ENCODE measurements at regions not wholly inside any gene's neighbourhood (a gene's known extent, or its start where the extent isn't known, plus 50 kb on each side); places are given as distances from the start of the nearest gene placed in this dataset.

- DNase-seq = no peak
Observed at GRCh38 chr1:59103457-59103856, 193.4 kb upstream of the FGGY start.

- no peak for DNase-seq
Observed at GRCh38 chr1:59104191-59104760, 192.6 kb upstream of the FGGY start.

DNA sequence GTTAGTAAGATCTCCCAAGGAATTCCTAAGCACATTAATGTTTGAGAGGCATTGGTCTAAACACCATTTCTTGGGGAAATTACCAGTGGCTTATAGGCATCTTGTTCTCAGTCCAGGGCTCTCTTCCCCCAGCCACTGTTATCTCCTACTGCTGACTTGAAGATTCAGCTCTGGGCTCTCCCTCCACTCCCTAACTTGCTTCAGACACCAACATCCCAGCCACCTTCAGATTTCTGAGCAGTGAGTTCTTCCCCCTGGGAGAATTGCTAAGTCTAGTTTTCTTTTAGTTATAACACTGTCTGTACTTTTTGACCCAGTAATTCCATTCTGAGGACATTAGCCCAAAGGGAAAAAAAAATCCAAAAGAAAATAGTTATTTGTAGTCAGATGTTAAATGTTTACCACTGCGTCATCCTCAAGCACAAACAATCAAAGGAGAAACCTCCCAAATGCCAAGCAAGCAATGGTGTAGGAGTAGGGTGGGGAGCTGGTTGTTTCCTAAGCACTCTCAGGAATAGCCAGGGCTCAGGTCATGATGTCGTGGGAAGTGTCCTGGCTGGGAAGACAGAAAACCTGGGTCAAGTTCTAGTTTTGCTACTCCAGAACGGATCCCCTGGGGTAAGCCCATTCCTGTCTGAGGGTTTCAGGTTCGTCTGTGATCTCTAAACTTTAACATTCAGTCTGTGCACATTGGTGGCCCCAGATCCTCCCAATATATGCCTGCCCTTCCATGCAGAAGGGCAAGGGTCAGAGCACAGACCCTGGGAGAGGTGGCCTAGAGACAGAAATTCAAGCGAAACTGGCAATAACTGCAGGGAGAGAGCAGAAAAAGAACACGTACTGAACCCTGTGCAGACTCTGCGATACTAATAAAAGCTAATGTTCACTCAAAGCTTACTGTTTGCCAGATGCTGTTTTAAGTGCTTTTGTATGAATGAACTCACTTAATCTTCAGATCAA lies 191.1 kb upstream of the FGGY start:
- no peak for DNase-seq

- DNase-seq = no peak
Observed at GRCh38 chr1:59107516-59107915, 189.4 kb upstream of the FGGY start.

DNA sequence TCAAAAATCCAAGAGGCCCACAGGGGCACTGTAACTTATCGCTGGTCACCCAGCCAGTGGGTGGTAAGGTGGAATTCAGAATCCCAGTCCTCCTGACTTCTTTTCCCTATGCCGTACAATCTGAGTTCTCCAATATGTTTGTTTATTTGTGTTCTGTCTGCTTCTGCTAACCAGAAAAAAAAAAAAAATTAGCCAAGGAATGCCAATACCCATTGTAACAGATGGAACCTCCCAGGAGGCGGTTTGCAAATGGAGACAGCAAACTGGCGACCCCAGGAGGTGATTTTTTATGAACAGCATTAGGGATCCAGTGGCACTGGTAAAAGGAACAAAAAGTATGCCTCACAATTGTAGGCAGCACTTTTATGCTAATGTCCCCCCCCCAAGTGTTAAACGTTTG lies 189.0 kb upstream of the FGGY start:
- no peak for DNase-seq

DNA sequence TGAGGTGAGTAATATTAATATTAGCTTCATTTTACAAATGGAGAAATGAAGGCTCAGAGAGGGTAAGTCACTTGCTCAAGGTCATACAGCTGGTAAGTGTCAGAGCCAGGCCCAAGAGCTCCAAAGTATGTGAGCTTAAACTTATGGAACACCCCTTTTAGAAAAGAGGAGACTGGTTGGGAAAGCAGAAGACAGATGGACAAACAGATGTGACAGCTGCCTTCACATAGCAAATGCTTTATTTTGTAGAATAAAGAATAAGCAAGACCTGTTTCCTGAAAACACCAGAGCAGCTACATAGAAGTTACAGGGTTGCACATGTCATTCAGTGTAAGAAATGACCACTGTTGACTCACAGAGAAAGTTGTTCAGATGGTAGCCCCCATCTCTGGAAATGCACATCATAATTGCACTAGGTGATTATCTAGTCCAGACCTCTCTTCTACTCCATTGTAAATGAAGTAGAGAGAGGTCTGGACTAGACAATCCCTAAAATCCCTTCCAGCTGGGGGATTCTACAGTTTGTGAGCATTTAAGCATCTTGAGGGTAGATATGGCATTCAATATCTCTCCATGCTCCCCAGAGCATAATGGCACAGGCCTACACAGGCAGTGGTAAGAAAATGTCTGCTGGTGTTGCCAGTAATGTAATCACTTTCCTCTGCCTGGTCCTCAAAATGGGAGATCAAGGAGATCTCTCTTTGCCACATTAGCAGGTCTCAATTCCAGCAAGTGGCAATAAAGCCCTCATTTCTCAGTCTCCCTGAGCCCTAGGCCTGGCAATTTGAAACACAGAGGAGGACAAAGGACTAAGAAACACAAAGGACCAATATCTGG lies 188.2 kb upstream of the FGGY start:
- DNase-seq = no peak

DNA sequence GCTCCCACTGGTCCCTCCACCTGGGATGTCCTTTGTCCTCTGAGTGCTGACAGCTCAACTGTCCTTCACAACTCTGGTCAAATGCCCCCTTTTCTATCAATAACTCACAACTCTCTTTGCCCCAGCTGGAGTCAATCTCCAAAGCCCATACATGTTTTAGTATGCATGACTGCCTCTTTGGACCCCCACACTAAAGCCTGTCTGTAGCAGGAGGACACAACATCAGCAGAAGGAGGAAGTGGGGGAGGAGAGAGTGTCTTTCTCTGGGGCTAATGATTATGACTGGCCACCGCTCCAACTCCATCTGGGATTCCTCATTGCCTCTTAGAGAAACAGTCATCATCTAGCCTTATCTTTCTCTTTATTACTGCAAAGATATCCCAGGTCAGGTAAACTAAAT lies 186.6 kb upstream of the FGGY start:
- no peak for DNase-seq

DNA sequence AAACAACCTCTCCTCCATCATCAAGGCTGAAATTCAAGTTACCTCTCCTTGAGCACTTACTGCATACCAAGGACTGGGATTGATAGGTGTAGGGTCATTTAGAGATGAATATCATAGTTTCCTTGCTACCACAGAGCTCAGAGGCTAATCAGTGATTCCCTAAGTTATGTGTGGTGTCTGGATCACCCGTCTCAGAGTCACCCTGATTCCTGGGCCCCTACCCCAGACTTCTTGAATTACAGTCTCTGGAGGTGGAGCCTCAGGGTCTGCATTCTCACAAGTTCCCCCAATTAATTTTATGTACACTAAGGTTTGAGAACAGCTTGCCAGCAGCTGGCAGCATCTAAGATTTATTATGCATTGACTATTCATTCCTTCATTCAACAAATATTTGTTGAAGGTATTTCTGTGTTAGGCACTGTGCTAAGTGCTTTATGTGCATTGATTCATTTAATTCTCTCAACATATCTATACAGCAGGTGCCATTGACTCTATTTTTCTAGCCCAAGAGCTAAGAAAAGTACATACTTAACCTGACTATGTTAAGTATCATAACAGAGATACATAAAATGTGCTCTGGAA lies 182.9 kb upstream of the FGGY start:
- DNase-seq = no peak

DNA sequence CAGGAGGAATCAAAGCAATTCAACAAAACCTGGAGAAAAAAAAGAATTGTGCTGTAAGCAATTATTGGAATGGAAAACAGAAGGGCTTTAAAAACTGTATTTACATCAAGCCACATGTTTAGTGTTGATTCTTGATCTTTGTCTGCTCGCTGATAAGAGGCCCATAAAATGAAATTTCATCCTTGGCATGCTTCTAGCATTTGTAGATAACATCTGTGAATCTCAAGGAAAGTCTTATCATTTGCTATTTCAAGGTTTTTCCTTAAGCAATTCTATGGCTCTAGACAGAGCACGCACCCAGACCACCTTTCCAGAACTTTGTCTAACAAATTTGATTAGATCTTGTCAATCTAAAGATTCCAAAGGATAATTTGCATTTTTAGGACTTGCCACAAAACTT lies 181.0 kb upstream of the FGGY start:
- no peak for DNase-seq

DNA sequence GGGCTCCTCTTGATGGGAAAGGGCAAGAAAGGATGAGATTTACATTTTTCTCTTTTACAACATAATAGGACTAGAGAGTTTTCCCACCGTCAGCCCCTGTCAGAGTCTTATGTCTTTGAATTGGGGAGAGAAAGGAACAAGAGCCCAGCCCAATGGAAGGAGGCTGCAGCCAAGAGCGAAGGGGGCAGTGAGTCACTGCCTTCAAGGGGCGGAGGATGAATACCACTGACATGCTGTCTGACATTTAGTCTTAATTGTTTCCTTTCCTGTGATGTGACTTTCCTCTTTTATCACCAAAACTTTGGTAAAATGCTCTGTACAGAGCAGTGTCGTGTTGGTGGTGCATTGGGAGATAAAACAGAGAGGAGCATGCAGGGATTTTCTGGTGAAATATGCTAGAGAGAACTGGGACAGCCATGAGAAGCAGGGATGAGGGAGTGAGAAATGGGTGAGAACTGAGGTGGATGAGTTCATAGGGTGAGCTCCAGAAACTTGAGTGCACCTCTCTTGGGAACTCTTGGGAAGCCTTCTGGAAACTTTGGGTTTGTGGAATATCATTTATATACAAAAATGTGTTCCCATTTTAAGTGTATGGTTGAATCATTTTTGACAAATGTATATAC lies 179.9 kb upstream of the FGGY start:
- DNase-seq = no peak

DNA sequence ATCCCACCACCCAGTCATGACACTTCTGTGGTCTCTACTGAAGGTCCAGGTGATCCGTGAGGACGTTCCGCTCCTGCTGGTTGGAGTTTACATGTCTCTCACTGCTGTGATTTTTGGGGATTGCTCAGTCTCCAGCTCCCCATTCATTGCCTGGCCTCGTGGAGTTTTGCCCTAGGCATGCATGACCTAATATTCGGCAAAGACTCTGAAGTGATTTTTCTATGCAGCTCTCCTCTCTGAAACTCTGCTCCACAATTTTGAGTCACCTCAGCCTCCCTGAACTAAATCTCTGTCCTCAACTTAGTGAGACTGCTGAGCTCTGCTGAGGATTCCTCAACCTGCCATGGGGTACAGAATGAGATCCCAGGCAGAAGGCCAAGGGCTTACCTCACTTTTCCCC lies 174.4 kb upstream of the FGGY start:
- DNase-seq = no peak

GRCh38 chr1:59123081-59123681 lies 173.7 kb upstream of the FGGY start:
- no peak for DNase-seq

- no peak for DNase-seq
Observed at GRCh38 chr1:59124166-59124565, 172.7 kb upstream of the FGGY start.

GRCh38 chr1:59125154-59125553 lies 171.7 kb upstream of the FGGY start:
- no peak for DNase-seq

DNA sequence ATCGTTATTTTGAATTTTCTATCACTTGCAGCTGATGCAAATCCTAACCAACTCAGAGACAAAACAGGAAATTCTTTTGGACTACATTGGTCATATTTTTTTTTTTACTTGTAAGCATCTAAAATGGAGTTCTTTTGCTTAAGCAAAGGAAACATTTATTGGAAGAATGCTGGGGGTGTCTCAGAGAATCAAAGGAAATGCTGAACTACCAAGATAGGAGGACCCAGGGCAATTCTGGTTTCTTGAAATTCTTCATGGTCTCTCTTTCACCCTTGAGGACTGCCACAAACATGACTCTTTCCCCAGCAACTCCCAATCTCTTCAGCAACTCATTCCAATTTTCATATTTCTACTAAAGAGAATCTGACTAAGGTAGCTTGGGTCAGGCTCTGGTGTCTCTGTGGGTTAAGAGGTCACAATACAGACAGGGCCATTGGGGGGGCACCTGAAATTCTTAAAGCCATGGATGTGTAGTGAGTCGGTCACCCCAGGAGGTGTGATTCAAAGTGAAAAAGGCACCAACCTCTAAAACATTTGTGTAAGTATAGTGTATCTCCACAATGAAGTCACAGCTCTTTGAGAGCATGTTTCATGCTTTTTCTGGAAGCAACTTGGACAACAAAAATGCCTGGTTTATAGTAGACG lies 171.1 kb upstream of the FGGY start:
- DNase-seq = no peak

DNA sequence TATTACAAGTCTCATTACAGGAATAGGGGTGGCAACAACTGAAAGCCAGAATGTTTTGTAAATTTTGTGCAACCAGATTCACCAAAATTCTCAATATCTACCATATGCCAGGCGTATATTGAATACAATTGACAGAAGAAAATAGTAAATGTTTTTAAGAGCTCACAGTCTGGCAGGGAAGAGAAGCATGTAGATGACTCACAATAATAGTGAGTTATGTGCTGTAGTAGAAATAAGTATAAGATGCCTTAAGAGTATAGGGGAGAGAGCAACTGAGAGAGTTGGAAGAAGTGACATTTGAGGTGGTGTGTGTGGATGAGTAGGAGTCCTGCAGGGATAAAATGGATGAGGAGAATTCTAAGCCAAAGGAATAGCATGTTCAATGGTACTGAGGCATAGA lies 170.5 kb upstream of the FGGY start:
- DNase-seq = no peak

GRCh38 chr1:59128239-59128736 lies 168.6 kb upstream of the FGGY start:
- DNase-seq = no peak

- no peak for DNase-seq
Observed at GRCh38 chr1:59128784-59129227, 168.1 kb upstream of the FGGY start.

GRCh38 chr1:59132295-59132694 lies 164.6 kb upstream of the FGGY start:
- no peak for DNase-seq

DNA sequence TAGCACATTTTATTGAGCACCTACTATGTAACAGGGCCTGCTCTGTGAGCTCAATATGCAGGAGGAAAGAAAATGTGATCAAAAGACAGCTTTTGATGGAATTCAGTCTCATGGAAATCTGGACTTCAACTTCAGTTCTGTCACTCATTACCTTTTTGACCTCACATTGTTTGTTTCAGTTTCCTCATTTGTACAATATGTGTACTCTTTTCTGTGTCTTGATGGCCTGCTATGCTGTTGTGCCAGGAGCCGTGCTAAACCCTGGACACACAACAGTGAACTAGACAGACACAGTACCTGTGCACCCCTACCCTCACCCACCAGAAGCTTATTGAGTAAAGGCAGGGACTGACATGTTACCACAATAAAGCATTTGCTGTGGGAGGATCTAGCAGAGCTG lies 162.9 kb upstream of the FGGY start:
- DNase-seq = no peak

DNA sequence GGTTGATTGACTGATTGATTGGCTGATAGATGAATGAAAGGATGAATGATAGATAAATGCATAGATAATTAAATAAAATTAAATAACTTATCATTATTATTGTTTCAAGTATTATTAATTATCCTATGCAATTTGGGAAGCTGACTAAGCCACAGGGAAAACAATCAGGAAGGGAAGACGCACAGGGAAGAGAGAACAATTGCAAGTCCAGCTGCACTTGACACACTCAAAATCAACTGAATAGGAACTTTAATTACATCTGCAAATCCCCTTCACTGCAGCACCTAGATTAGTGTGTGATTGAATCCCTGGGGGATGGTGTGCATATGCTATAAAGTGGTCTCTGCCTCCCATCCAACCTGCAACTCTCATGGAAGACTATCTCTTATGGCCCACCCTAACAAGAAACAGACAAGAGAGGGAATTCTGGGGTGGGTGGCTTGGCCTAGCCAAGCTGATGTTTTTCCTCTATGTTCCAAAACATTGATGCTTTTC lies 161.1 kb upstream of the FGGY start:
- no peak for DNase-seq

Measured in activated CD4-positive, alpha-beta T cell treated with anti-CD3 and anti-CD28 coated beads, Interleukin-2, amount 50 U/mL, for 1 hour (primary cell).